Loucy (cell line): ENCODE measurements at regions not wholly inside any gene's neighbourhood (a gene's known extent, or its start where the extent isn't known, plus 50 kb on each side); places are given as distances from the start of the nearest gene placed in this dataset.

Source experiments
- EZH2phosphoT487 ChIP-seq: fragments of 200-600 bp; IDR thresholded peaks from 2 replicates; pipeline ENCODE4 v1.6.1; 2018; ENCODE audit warnings: antibody characterized with exemption, mild to moderate bottlenecking, moderate library complexity, borderline replicate concordance
- TF ChIP-seq, protein P1 (sequence below): fragments of 200-600 bp; sonication (generic); conservative IDR thresholded peaks from 2 replicates; pipeline ENCODE4 v1.5.1; 2014; ENCODE audit warnings: mild to moderate bottlenecking, antibody characterized with exemption, low read length

DNA sequence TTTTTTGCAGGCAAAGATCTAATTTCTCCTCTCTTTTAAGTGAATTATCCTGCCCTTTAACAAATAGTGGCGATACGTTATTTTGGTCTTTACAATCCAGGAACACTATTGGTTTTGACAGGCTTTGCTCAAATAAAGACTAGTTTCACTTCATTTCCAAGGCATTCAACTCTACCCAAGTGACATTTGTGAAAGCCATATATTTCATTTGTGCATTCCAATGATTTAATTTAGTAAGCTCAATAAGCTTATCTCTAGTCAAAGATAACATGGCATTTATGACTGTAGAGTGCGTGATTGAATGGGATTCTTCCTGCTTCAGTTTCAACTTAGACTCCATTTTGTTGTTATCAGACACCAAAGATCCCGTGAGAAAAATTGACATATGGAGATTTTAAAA lies 959.8 kb downstream of the ADGRL3 start:
- TF ChIP-seq, protein P1, sequence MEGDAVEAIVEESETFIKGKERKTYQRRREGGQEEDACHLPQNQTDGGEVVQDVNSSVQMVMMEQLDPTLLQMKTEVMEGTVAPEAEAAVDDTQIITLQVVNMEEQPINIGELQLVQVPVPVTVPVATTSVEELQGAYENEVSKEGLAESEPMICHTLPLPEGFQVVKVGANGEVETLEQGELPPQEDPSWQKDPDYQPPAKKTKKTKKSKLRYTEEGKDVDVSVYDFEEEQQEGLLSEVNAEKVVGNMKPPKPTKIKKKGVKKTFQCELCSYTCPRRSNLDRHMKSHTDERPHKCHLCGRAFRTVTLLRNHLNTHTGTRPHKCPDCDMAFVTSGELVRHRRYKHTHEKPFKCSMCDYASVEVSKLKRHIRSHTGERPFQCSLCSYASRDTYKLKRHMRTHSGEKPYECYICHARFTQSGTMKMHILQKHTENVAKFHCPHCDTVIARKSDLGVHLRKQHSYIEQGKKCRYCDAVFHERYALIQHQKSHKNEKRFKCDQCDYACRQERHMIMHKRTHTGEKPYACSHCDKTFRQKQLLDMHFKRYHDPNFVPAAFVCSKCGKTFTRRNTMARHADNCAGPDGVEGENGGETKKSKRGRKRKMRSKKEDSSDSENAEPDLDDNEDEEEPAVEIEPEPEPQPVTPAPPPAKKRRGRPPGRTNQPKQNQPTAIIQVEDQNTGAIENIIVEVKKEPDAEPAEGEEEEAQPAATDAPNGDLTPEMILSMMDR: no peak
- TF ChIP-seq EZH2phosphoT487: no peak
